H1 (cell line): ENCODE measurements at regions not wholly inside any gene's neighbourhood (a gene's known extent, or its start where the extent isn't known, plus 50 kb on each side); places are given as distances from the start of the nearest gene placed in this dataset.

Experiments
- CREB1 ChIP-seq: IDR thresholded peaks from 2 replicates; pipeline ENCODE4 v1.6.1; 2012; ENCODE audit warnings: inconsistent platforms
- JUND ChIP-seq: IDR thresholded peaks from 2 replicates; pipeline ENCODE4 v1.6.1; 2011; ENCODE audit warnings: mild to moderate bottlenecking, improper control_type of control experiment, low read length
- KDM1A ChIP-seq: fragments of 200-600, 300-600 bp; sonication (generic); IDR thresholded peaks from 2 replicates; pipeline ENCODE4 v1.7.1; 2016; ENCODE audit warnings: mild to moderate bottlenecking, low read length, borderline replicate concordance
- KDM5A ChIP-seq: fragments of 200-600 bp; IDR thresholded peaks from 2 replicates; pipeline ENCODE4 v1.7.1; 2012; ENCODE audit warnings: mild to moderate bottlenecking, low read length, inconsistent platforms, mixed read lengths
- PHF8 ChIP-seq: fragments of 200-600 bp; sonication (generic); conservative IDR thresholded peaks from 2 replicates; pipeline ENCODE4 v1.7.1; 2012; ENCODE audit warnings: low read depth, mild to moderate bottlenecking, inconsistent platforms, low read length, moderate library complexity
- RFX5 ChIP-seq: IDR thresholded peaks from 2 replicates; pipeline ENCODE4 v1.6.1; 2011; ENCODE audit warnings: low read depth, low read length, improper control_type of control experiment, borderline replicate concordance
- SIRT6 ChIP-seq: IDR thresholded peaks from one replicate; pipeline ENCODE4 v1.7.1; 2012; ENCODE audit warnings: low read length, inconsistent platforms
- SP2 ChIP-seq: IDR thresholded peaks from 2 replicates; pipeline ENCODE4 v1.6.1; 2012; ENCODE audit warnings: mild to moderate bottlenecking, low read length, inconsistent platforms
- TCF12 ChIP-seq: IDR thresholded peaks from 2 replicates; pipeline ENCODE4 v1.6.1; 2011; ENCODE audit warnings: low read depth, mild to moderate bottlenecking, low read length
- TF ChIP-seq, protein P1 (sequence below): fragments of 300-600 bp; sonication (generic); IDR thresholded peaks from 2 replicates; pipeline ENCODE4 v1.7.1; 2012; ENCODE audit warnings: low read length, moderate library complexity, mild to moderate bottlenecking, inconsistent platforms; ENCODE audit not compliant: insufficient replicate concordance

DNA sequence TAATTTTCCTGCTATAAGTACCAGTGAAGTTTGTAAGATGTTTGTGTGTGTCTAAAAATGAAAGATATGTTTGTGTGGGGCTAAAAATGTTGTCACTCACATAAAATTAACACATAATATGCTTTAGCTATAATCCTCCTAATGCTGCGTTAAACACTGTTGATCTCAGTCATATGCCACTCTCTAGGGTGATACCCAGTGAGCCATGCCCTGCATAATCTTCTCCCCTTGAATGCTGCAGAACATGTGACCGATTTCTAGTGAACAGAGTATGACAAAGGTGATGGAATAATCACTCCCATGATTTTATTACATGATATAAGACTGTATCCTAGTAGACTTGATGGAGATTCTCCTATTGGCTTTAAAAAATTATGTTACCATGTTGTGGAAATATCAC lies 119.1 kb upstream of the EPHA5 start (continued):
- TF ChIP-seq, protein P1, sequence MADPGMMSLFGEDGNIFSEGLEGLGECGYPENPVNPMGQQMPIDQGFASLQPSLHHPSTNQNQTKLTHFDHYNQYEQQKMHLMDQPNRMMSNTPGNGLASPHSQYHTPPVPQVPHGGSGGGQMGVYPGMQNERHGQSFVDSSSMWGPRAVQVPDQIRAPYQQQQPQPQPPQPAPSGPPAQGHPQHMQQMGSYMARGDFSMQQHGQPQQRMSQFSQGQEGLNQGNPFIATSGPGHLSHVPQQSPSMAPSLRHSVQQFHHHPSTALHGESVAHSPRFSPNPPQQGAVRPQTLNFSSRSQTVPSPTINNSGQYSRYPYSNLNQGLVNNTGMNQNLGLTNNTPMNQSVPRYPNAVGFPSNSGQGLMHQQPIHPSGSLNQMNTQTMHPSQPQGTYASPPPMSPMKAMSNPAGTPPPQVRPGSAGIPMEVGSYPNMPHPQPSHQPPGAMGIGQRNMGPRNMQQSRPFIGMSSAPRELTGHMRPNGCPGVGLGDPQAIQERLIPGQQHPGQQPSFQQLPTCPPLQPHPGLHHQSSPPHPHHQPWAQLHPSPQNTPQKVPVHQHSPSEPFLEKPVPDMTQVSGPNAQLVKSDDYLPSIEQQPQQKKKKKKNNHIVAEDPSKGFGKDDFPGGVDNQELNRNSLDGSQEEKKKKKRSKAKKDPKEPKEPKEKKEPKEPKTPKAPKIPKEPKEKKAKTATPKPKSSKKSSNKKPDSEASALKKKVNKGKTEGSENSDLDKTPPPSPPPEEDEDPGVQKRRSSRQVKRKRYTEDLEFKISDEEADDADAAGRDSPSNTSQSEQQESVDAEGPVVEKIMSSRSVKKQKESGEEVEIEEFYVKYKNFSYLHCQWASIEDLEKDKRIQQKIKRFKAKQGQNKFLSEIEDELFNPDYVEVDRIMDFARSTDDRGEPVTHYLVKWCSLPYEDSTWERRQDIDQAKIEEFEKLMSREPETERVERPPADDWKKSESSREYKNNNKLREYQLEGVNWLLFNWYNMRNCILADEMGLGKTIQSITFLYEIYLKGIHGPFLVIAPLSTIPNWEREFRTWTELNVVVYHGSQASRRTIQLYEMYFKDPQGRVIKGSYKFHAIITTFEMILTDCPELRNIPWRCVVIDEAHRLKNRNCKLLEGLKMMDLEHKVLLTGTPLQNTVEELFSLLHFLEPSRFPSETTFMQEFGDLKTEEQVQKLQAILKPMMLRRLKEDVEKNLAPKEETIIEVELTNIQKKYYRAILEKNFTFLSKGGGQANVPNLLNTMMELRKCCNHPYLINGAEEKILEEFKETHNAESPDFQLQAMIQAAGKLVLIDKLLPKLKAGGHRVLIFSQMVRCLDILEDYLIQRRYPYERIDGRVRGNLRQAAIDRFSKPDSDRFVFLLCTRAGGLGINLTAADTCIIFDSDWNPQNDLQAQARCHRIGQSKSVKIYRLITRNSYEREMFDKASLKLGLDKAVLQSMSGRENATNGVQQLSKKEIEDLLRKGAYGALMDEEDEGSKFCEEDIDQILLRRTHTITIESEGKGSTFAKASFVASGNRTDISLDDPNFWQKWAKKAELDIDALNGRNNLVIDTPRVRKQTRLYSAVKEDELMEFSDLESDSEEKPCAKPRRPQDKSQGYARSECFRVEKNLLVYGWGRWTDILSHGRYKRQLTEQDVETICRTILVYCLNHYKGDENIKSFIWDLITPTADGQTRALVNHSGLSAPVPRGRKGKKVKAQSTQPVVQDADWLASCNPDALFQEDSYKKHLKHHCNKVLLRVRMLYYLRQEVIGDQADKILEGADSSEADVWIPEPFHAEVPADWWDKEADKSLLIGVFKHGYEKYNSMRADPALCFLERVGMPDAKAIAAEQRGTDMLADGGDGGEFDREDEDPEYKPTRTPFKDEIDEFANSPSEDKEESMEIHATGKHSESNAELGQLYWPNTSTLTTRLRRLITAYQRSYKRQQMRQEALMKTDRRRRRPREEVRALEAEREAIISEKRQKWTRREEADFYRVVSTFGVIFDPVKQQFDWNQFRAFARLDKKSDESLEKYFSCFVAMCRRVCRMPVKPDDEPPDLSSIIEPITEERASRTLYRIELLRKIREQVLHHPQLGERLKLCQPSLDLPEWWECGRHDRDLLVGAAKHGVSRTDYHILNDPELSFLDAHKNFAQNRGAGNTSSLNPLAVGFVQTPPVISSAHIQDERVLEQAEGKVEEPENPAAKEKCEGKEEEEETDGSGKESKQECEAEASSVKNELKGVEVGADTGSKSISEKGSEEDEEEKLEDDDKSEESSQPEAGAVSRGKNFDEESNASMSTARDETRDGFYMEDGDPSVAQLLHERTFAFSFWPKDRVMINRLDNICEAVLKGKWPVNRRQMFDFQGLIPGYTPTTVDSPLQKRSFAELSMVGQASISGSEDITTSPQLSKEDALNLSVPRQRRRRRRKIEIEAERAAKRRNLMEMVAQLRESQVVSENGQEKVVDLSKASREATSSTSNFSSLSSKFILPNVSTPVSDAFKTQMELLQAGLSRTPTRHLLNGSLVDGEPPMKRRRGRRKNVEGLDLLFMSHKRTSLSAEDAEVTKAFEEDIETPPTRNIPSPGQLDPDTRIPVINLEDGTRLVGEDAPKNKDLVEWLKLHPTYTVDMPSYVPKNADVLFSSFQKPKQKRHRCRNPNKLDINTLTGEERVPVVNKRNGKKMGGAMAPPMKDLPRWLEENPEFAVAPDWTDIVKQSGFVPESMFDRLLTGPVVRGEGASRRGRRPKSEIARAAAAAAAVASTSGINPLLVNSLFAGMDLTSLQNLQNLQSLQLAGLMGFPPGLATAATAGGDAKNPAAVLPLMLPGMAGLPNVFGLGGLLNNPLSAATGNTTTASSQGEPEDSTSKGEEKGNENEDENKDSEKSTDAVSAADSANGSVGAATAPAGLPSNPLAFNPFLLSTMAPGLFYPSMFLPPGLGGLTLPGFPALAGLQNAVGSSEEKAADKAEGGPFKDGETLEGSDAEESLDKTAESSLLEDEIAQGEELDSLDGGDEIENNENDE, result no peak
- no peak for TF ChIP-seq KDM5A
- TF ChIP-seq SP2, result no peak
- TF ChIP-seq PHF8, result no peak
- no peak for TF ChIP-seq SIRT6
- TF ChIP-seq JUND, result no peak
- TF ChIP-seq TCF12, result no peak
- no peak for TF ChIP-seq RFX5
- no peak for TF ChIP-seq KDM1A
- no peak for TF ChIP-seq CREB1
- TF ChIP-seq, all 59 proteins: peak for 0
